ENCODE measurements at regions not wholly inside any gene's neighbourhood (a gene's known extent, or its start where the extent isn't known, plus 50 kb on each side); places are given as distances from the start of the nearest gene placed in this dataset.

DNA sequence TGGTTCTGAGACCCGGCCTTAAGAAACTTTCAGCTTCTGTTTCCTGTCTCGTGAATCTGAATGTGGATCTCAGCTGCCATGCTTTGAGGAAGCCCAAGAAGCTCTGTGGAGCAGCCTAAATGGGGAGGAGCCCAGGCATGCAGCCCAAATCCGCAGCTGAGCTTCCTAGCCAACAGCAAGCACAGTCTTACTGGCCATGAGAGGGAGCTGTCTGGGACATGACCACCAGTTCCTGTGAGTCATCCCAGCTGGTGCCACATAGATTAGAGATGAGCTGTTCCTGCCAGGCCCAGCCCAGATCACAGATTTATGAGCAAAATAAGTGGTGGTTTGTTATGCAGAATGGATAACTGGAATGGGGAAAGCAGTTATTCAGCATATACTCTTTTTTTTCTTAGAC lies 224.4 kb upstream of the APCDD1 start:
- intact Hi-C loops (cut with DNase I): no loop called here
- Histone ChIP-seq H3K36me3 (no peaks in the 10 kb centered on the region), H3K9me3 (no peaks in the 10 kb centered on the region), H3K27me3 (no peaks in the 10 kb centered on the region), H3K27ac (no peak overlapping the region), H3K4me3 (no peak overlapping the region), H3K4me1 (peaks cover 14% of the 10 kb centered on the region)
- no peak for DNase-seq (ENCODE audit: extremely low spot score in 2 of 2)
- TF ChIP-seq POLR2AphosphoS5 (IDR thresholded peaks at IDR 0.05; ENCODE audit: insufficient read depth in 1 of 2, low read depth in 1 of 2) (no peak), POLR2A (IDR thresholded peaks at IDR 0.05) (no peak)
- TF ChIP-seq, protein P1, sequence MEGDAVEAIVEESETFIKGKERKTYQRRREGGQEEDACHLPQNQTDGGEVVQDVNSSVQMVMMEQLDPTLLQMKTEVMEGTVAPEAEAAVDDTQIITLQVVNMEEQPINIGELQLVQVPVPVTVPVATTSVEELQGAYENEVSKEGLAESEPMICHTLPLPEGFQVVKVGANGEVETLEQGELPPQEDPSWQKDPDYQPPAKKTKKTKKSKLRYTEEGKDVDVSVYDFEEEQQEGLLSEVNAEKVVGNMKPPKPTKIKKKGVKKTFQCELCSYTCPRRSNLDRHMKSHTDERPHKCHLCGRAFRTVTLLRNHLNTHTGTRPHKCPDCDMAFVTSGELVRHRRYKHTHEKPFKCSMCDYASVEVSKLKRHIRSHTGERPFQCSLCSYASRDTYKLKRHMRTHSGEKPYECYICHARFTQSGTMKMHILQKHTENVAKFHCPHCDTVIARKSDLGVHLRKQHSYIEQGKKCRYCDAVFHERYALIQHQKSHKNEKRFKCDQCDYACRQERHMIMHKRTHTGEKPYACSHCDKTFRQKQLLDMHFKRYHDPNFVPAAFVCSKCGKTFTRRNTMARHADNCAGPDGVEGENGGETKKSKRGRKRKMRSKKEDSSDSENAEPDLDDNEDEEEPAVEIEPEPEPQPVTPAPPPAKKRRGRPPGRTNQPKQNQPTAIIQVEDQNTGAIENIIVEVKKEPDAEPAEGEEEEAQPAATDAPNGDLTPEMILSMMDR (IDR thresholded peaks at IDR 0.05): no peak

DNA sequence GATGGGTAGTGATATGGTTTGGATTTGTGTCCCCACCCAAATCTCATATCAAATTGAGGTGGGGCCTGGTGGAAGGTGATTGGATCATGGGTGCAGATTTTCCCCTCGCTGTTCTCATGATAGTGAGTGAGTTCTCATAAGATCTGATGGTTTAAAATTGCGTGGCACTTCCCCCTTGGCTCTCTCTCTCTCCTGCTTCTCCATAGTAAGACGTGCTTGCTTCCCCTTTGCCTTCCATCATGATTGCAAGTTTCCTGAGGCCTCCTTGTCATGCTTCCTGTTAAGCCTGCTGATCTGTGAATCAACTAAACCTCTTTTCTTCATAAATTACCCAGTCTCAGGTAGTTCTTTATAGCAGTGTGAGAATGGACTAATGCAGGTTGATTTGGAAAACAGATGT lies 223.2 kb upstream of the APCDD1 start:
- no peaks in the 10 kb centered on the region for H3K27me3 ChIP-seq
- no peak overlapping the region for H3K4me3 ChIP-seq
- TF ChIP-seq POLR2AphosphoS5 (IDR thresholded peaks at IDR 0.05; ENCODE audit: insufficient read depth in 1 of 2, low read depth in 1 of 2): no peak
- TF ChIP-seq POLR2A (IDR thresholded peaks at IDR 0.05): no peak
- TF ChIP-seq, protein P1 (IDR thresholded peaks at IDR 0.05): no peak
- DNase-seq (ENCODE audit: extremely low spot score in 2 of 2): no peak
- intact Hi-C loops (cut with DNase I): no loop called here
- H3K27ac ChIP-seq: no peak overlapping the region
- H3K9me3 ChIP-seq: no peaks in the 10 kb centered on the region
- peaks cover 25% of the 10 kb centered on the region for H3K4me1 ChIP-seq
- H3K36me3 ChIP-seq: no peaks in the 10 kb centered on the region

DNA sequence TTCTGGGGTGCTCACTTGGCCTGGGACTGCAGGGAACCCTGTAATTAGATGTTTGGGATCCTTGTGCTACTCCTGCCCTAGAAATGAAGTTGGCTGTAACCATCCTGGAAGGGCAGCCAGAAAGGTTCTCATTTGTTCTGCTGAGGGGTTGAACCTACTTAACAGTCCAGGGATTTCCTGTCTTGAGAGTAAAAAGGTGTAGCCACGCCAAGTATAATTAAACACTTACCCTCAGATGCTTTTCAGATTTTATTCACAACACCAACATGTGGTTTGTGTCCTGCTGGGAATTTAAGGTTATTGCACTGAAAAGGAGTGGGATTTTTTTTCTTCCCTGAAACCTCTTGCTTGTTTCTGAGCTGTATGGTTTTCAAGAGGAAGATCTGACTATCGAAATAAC lies 222.4 kb upstream of the APCDD1 start:
- TF ChIP-seq POLR2AphosphoS5 (IDR thresholded peaks at IDR 0.05; ENCODE audit: insufficient read depth in 1 of 2, low read depth in 1 of 2) (no peak), POLR2A (IDR thresholded peaks at IDR 0.05) (no peak)
- TF ChIP-seq, protein P1 (IDR thresholded peaks at IDR 0.05): no peak
- Histone ChIP-seq H3K36me3 (no peaks in the 10 kb centered on the region), H3K4me3 (no peak overlapping the region), H3K27ac (no peak overlapping the region), H3K27me3 (no peaks in the 10 kb centered on the region), H3K4me1 (peaks cover 29% of the 10 kb centered on the region), H3K9me3 (no peaks in the 10 kb centered on the region)
- DNase-seq (ENCODE audit: extremely low spot score in 2 of 2): no peak
- intact Hi-C loops (cut with DNase I): no loop called here

DNA sequence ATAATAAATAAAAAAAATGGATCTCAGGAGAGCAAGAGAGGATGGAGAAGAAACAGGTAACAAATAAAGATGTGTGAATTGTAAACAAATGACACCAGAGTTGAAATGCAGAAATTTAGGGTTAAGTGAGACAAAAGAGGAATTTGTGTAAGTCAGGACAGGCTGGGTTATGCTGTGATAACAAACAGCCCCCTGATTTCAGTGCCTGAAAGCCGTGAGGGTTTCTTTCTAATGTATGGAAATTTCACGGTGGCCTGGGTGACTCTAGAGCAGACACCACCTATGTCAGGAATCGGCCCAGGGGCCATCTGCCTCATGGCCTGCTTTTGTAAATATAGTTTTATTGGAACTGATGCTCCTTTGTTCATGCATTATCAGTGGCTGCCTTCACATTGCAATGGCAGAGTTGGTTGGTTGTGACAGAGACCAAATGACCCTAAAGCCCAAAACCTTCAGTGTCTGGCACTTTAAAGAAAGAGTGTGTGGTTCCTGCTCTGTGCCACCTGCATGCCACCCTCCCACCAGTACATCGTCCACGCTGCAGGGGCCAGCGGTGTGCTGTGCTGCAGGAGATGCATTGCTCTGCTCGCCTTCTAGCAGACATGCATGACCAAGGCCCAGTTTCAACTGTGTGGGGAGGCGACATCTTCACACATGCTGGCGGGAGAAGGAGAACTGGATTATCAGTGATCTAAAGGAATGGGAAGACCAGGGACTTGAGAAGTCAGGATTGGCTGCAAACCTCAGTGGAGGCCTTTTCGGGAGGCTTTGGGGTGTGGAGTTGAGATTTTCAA lies 221.2 kb upstream of the APCDD1 start:
- no peaks in the 10 kb centered on the region for H3K9me3 ChIP-seq
- H3K4me1 ChIP-seq: peaks cover 29% of the 10 kb centered on the region
- TF ChIP-seq POLR2A (IDR thresholded peaks at IDR 0.05) (no peak), POLR2AphosphoS5 (IDR thresholded peaks at IDR 0.05; ENCODE audit: insufficient read depth in 1 of 2, low read depth in 1 of 2) (no peak)
- TF ChIP-seq, protein P1 (IDR thresholded peaks at IDR 0.05): no peak
- no peak overlapping the region for H3K4me3 ChIP-seq
- no peak overlapping the region for H3K27ac ChIP-seq
- DNase-seq (ENCODE audit: extremely low spot score in 2 of 2): no peak
- H3K27me3 ChIP-seq: no peaks in the 10 kb centered on the region
- intact Hi-C loops (cut with DNase I): no loop called here
- H3K36me3 ChIP-seq: no peaks in the 10 kb centered on the region

GRCh38 chr18:10234281-10234680 lies 220.2 kb upstream of the APCDD1 start:
- H3K27me3 ChIP-seq: no peaks in the 10 kb centered on the region
- peak overlapping the region; percentile 68 for H3K27ac ChIP-seq
- DNase-seq (ENCODE audit: extremely low spot score in 2 of 2): no peak
- no peak overlapping the region for H3K4me3 ChIP-seq
- H3K36me3 ChIP-seq: no peaks in the 10 kb centered on the region
- no peak for TF ChIP-seq POLR2AphosphoS5 (IDR thresholded peaks at IDR 0.05; ENCODE audit: insufficient read depth in 1 of 2, low read depth in 1 of 2)
- TF ChIP-seq, protein P1 (IDR thresholded peaks at IDR 0.05): no peak
- TF ChIP-seq POLR2A (IDR thresholded peaks at IDR 0.05): no peak
- no peaks in the 10 kb centered on the region for H3K9me3 ChIP-seq
- intact Hi-C loops (cut with DNase I): no loop called here
- peaks cover 35% of the 10 kb centered on the region for H3K4me1 ChIP-seq
